Panc1 (cell line): ENCODE measurements at regions not wholly inside any gene's neighbourhood (a gene's known extent, or its start where the extent isn't known, plus 50 kb on each side); places are given as distances from the start of the nearest gene placed in this dataset.

Source experiments
- ATAC-seq: fragments of 200-7000 bp; cut with Tn5 transposase; 2 replicates; pipeline ENCODE4 v1.9.1; 2020; ENCODE audit warnings: mild to moderate bottlenecking, moderate library complexity
- BruUV-seq: library from RNA; stranded (reverse); fragments of 400-500 nt; replicated peaks from 2 replicates; lab custom pipeline; 2021; lab: Mats Ljungman, UMichigan
- CTCF ChIA-PET: fragments of 300-600 bp; sonication (Branson Sonifier 250); formaldehyde crosslinking; loops from one replicate; lab custom pipeline; 2022; ENCODE audit warnings: antibody characterized with exemption; lab: Charles Lee
- POLR2A ChIA-PET: fragments of 300-600 bp; sonication (Branson Sonifier 250); formaldehyde crosslinking; loops from one replicate; lab custom pipeline; 2022; ENCODE audit warnings: antibody characterized with exemption; lab: Charles Lee
- DNase-seq: peaks from one replicate; pipeline ENCODE4 v3.0.0-alpha.2; 2010; ENCODE audit warnings: low read depth, low spot score
- H3K27ac ChIP-seq: 2 replicates; pipeline ENCODE4 v1.5.1; 2011; ENCODE audit warnings: mild to moderate bottlenecking, low read length, inconsistent platforms
- H3K27me3 ChIP-seq: fragments of 200-500 bp; sonication (Bioruptor generic); 2 replicates; pipeline ENCODE4 v1.6.0; 2014; ENCODE audit warnings: low read length, inconsistent platforms; ENCODE audit not compliant: control insufficient read depth, insufficient read depth
- H3K36me3 ChIP-seq: fragments of 200-500 bp; sonication (Bioruptor generic); 2 replicates; pipeline ENCODE4 v1.5.1; 2014; ENCODE audit warnings: inconsistent platforms, mild to moderate bottlenecking, low read length, moderate library complexity; ENCODE audit not compliant: control insufficient read depth, insufficient read depth
- H3K4me1 ChIP-seq: 2 replicates; pipeline ENCODE4 v1.5.1; 2011; ENCODE audit warnings: inconsistent platforms, mild to moderate bottlenecking, low read length, moderate library complexity; ENCODE audit not compliant: control insufficient read depth, insufficient read depth
- H3K4me3 ChIP-seq, 2 experiments: 2 replicates each; pipeline ENCODE4 v1.5.1; 2011 to 2012; ENCODE audit warnings: low read depth in 2 of 2, low read length in 2 of 2, mild to moderate bottlenecking in 2 of 2, inconsistent platforms in 1 of 2, moderate library complexity in 1 of 2
- H3K9me3 ChIP-seq: fragments of 200-500 bp; sonication (Bioruptor generic); 2 replicates; pipeline ENCODE4 v1.5.1; 2014; ENCODE audit warnings: low read depth, mild to moderate bottlenecking, inconsistent platforms, low read length, moderate library complexity; ENCODE audit not compliant: control insufficient read depth, insufficient read depth
- CTCF ChIP-seq: fragments of 450-650 bp; IDR thresholded peaks from 2 replicates; pipeline ENCODE4 v1.5.1; 2017; ENCODE audit warnings: mild to moderate bottlenecking
- POLR2AphosphoS5 ChIP-seq: IDR thresholded peaks from 2 replicates; pipeline ENCODE4 v1.6.1; 2012; ENCODE audit warnings: mild to moderate bottlenecking, low read depth, low read length, moderate library complexity
- REST ChIP-seq, 2 experiments: IDR thresholded peaks; 2 replicates each; pipeline ENCODE4 v1.6.1; 2011 to 2012; ENCODE audit warnings: low read depth in 2 of 2, control low read depth in 1 of 2, low read length in 1 of 2, mild to moderate bottlenecking in 1 of 2, moderate library complexity in 1 of 2; ENCODE audit not compliant: insufficient read depth in 1 of 2
- SIN3A ChIP-seq: IDR thresholded peaks from 2 replicates; pipeline ENCODE4 v1.6.1; 2012; ENCODE audit warnings: low read depth, mild to moderate bottlenecking, low read length, moderate library complexity, borderline replicate concordance; ENCODE audit not compliant: insufficient read depth
- TCF7L2 ChIP-seq: IDR thresholded peaks from 2 replicates; pipeline ENCODE4 v1.6.1; 2011; ENCODE audit warnings: mild to moderate bottlenecking, low read depth, low read length, inconsistent platforms
- in situ Hi-C: cut with HindIII; loops from 2 replicates; pipeline ENCODE4 v1.10.0; 2016; ENCODE audit warnings: low sequenced_read_pairs, low pct_unique_long_range_greater_than_20kb
- intact Hi-C: fragments of 100-400 bp; cut with micrococcal nuclease; formaldehyde crosslinking; loops from one replicate; pipeline ENCODE4 v1.10.0; 2022; ENCODE audit not compliant: unreplicated experiment

GRCh38 chr5:168159425-168159824 lies 132.0 kb upstream of the WWC1 start:
- no peak overlapping the region for H3K4me3 ChIP-seq
- H3K27ac ChIP-seq = no peak overlapping the region
- no peak for ATAC-seq
- no peaks in the 10 kb centered on the region for H3K9me3 ChIP-seq
- H3K27me3 ChIP-seq = no peaks in the 10 kb centered on the region
- in situ Hi-C loops (no loop called here), intact Hi-C loops (no loop called here)
- ChIA-PET CTCF (no interaction called here), POLR2A (no interaction called here)
- TF ChIP-seq POLR2AphosphoS5 (no peak), CTCF (no peak), TCF7L2 (no peak), REST (IDR thresholded peaks at IDR 0.05; ENCODE audit: insufficient read depth in 1 of 2, low read depth in 2 of 2, low read length in 1 of 2) (no peak), SIN3A (no peak)
- no TSS peak for BruUV-seq
- DNase-seq = no peak
- H3K36me3 ChIP-seq = no peaks in the 10 kb centered on the region
- no peaks in the 10 kb centered on the region for H3K4me1 ChIP-seq

- CTCF ChIA-PET = no interaction called here
- ATAC-seq = no peak
- POLR2A ChIA-PET = no interaction called here
- DNase-seq = no peak
- no peaks in the 10 kb centered on the region for H3K4me1 ChIP-seq
- H3K36me3 ChIP-seq = no peaks in the 10 kb centered on the region
- peaks cover 2% of the 10 kb centered on the region; the same call in 1 of the 2 replicates for H3K27me3 ChIP-seq
- TF ChIP-seq REST (IDR thresholded peaks at IDR 0.05; ENCODE audit: insufficient read depth in 1 of 2, low read depth in 2 of 2, low read length in 1 of 2) (no peak), SIN3A (no peak), POLR2AphosphoS5 (no peak), TCF7L2 (no peak), CTCF (no peak)
- in situ Hi-C loops = no loop called here
- no TSS peak for BruUV-seq
- no peak overlapping the region for H3K4me3 ChIP-seq
- H3K9me3 ChIP-seq = no peaks in the 10 kb centered on the region
- intact Hi-C loops = no loop called here
- H3K27ac ChIP-seq = no peak overlapping the region
Measured at GRCh38 chr5:168162464-168162863, 129.0 kb upstream of the WWC1 start.
